Inflammatory macrophage treated with lipopolysaccharide for 4 hours (primary cell): ENCODE measurements at regions not wholly inside any gene's neighbourhood (a gene's known extent, or its start where the extent isn't known, plus 50 kb on each side); places are given as distances from the start of the nearest gene placed in this dataset.

ENCODE experiments used
- DNase-seq: peaks from one replicate; pipeline ENCODE4 v3.0.0-alpha.2; 2020

- no peak for DNase-seq
These were observed 145.9 kb upstream of the WDR11 start for GRCh38 chr10:120705309-120705708.

- DNase-seq = peak; percentile 56
These were observed 141.1 kb upstream of the WDR11 start for GRCh38 chr10:120710076-120710475.

GRCh38 chr10:120711860-120712259, 139.3 kb upstream of the WDR11 start:
- no peak for DNase-seq

- DNase-seq = peak; percentile 68
These were observed 137.5 kb upstream of the WDR11 start for GRCh38 chr10:120713573-120714205.

- DNase-seq = peak; percentile 80
These were observed 136.0 kb upstream of the WDR11 start for GRCh38 chr10:120715171-120715570.

GRCh38 chr10:120719333-120719732, 131.8 kb upstream of the WDR11 start:
- peak; percentile 68 for DNase-seq

GRCh38 chr10:120727001-120727400, 124.2 kb upstream of the WDR11 start:
- DNase-seq = no peak

GRCh38 chr10:120729547-120729946, 121.6 kb upstream of the WDR11 start:
- no peak for DNase-seq

GRCh38 chr10:120732067-120732466, 119.1 kb upstream of the WDR11 start:
- no peak for DNase-seq

GRCh38 chr10:120732643-120733313, 118.4 kb upstream of the WDR11 start:
- no peak for DNase-seq

GRCh38 chr10:120734483-120735078, 116.6 kb upstream of the WDR11 start:
- no peak for DNase-seq

GRCh38 chr10:120735315-120735714, 115.8 kb upstream of the WDR11 start:
- no peak for DNase-seq

GRCh38 chr10:120735773-120736371, 115.3 kb upstream of the WDR11 start:
- DNase-seq = peak; percentile 48

GRCh38 chr10:120736377-120736776, 114.8 kb upstream of the WDR11 start:
- no peak for DNase-seq

GRCh38 chr10:120738658-120739057, 112.5 kb upstream of the WDR11 start:
- DNase-seq = no peak

- no peak for DNase-seq
These were observed 109.8 kb upstream of the WDR11 start for GRCh38 chr10:120741396-120741795.

- DNase-seq = no peak
These were observed 108.8 kb upstream of the WDR11 start for GRCh38 chr10:120742373-120742772.

- DNase-seq = no peak
These were observed 107.1 kb upstream of the WDR11 start for GRCh38 chr10:120744040-120744439.

GRCh38 chr10:120746001-120746777, 105.0 kb upstream of the WDR11 start:
- DNase-seq = peak; percentile 84

- DNase-seq = no peak
These were observed 102.6 kb upstream of the WDR11 start for GRCh38 chr10:120748519-120748918.

GRCh38 chr10:120749072-120749471, 102.1 kb upstream of the WDR11 start:
- DNase-seq = no peak

GRCh38 chr10:120749856-120750566, 101.2 kb upstream of the WDR11 start:
- peak; percentile 88 for DNase-seq
